ENCODE measurements at regions not wholly inside any gene's neighbourhood (a gene's known extent, or its start where the extent isn't known, plus 50 kb on each side); places are given as distances from the start of the nearest gene placed in this dataset.

DNA sequence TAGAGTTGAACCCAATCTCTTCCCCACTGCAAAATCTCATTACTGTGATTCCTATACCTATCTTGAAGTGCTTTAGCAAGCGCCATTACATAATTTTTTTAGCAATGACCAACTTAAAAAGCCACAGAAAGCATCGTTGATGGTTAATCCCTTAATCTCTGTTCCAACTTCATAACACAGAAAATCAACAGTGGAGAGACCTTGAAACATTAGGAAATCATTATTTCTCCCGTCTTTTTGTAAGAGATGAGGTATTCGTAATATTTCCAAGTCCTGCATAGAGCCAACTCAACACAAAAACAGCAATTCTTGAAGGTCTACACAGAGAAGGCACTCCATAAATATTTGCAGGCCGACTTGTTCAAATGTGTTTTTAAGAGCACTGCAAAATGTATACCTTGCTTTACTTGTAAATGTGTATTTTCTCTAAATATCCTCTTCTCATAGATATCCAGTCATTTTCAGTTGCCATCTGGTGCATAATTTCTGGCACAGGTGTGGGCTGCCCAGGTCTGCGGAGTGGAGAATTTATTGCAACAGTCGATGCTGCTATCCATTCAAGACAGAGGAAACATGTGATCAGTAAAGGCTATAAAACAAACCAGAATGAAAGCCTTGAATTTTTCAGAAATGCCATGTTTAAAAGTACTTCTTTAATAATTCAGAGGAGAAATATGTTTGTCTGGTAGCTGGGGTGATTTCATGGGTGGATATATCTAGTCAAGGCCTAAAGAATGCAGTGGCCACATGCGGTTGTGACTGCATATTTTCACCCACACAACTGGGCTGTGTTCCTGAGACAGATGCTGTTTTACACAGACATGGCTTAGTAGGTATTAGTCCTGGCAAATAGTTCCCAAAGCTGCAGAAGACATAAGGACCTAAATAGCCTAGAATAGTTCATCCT lies 234.3 kb upstream of the STARD13 start:
- no peak for TF ChIP-seq POLR2A (IDR thresholded peaks at IDR 0.05)
- TF ChIP-seq, protein P1, sequence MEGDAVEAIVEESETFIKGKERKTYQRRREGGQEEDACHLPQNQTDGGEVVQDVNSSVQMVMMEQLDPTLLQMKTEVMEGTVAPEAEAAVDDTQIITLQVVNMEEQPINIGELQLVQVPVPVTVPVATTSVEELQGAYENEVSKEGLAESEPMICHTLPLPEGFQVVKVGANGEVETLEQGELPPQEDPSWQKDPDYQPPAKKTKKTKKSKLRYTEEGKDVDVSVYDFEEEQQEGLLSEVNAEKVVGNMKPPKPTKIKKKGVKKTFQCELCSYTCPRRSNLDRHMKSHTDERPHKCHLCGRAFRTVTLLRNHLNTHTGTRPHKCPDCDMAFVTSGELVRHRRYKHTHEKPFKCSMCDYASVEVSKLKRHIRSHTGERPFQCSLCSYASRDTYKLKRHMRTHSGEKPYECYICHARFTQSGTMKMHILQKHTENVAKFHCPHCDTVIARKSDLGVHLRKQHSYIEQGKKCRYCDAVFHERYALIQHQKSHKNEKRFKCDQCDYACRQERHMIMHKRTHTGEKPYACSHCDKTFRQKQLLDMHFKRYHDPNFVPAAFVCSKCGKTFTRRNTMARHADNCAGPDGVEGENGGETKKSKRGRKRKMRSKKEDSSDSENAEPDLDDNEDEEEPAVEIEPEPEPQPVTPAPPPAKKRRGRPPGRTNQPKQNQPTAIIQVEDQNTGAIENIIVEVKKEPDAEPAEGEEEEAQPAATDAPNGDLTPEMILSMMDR (IDR thresholded peaks at IDR 0.05), result no peak

Data from ovary (tissue), 3 donors.